Liver (tissue), 8 donors: ENCODE measurements at regions not wholly inside any gene's neighbourhood (a gene's known extent, or its start where the extent isn't known, plus 50 kb on each side); places are given as distances from the start of the nearest gene placed in this dataset.

ENCODE experiments used
- DNase-seq: peaks from one replicate; pipeline ENCODE4 v3.0.0-alpha.2; 2017; ENCODE audit warnings: low spot score
- H3K27ac ChIP-seq, 2 donors: one replicate each; pipeline ENCODE4 v1.7.0; 2013; ENCODE audit warnings: inconsistent platforms in 2 of 2, low read length in 2 of 2, control low read depth in 1 of 2, low read depth in 1 of 2, mild to moderate bottlenecking in 1 of 2
- H3K27me3 ChIP-seq, 4 donors: one replicate each; pipeline versions ENCODE4 v1.6.1 to v1.7.0; 2013; ENCODE audit warnings: low read length in 3 of 4, inconsistent platforms in 1 of 4, mild to moderate bottlenecking in 1 of 4, moderate library complexity in 1 of 4; ENCODE audit not compliant: control insufficient read depth in 4 of 4, insufficient read depth in 4 of 4
- H3K36me3 ChIP-seq, 4 donors: one replicate each; pipeline versions ENCODE4 v1.6.1 to v1.7.0; 2013; ENCODE audit warnings: low read length in 3 of 4, mild to moderate bottlenecking in 3 of 4, low read depth in 1 of 4, moderate library complexity in 1 of 4; ENCODE audit not compliant: control insufficient read depth in 4 of 4, insufficient read depth in 3 of 4
- H3K4me1 ChIP-seq, 4 donors: one replicate each; pipeline versions ENCODE4 v1.6.1 to v1.7.0; 2013; ENCODE audit warnings: low read length in 3 of 4, mild to moderate bottlenecking in 3 of 4, moderate library complexity in 1 of 4; ENCODE audit not compliant: control insufficient read depth in 4 of 4, insufficient read depth in 4 of 4
- H3K4me3 ChIP-seq, 3 donors: one replicate each; pipeline versions ENCODE4 v1.6.1 to v1.7.0; 2013; ENCODE audit warnings: low read length in 3 of 3, control low read depth in 1 of 3, low read depth in 1 of 3, mild to moderate bottlenecking in 1 of 3
- H3K9ac ChIP-seq, 2 donors: one replicate each; pipeline ENCODE4 v1.7.0; 2013; ENCODE audit warnings: low read length in 2 of 2, mild to moderate bottlenecking in 2 of 2, moderate library complexity in 2 of 2, control low read depth in 1 of 2, low read depth in 1 of 2
- H3K9me3 ChIP-seq, 4 donors: one replicate each; pipeline versions ENCODE4 v1.6.1 to v1.7.0; 2013; ENCODE audit warnings: low read length in 3 of 4; ENCODE audit not compliant: control insufficient read depth in 4 of 4
- EGR1 ChIP-seq, 2 donors: IDR thresholded peaks; 2 replicates each; pipeline ENCODE4 v1.6.1; 2016 to 2018; ENCODE audit warnings: antibody characterized with exemption in 2 of 2, low read depth in 2 of 2
- FOXA1 ChIP-seq: IDR thresholded peaks from 2 replicates; pipeline ENCODE4 v1.6.1; 2016; ENCODE audit warnings: antibody characterized with exemption
- FOXA2 ChIP-seq: IDR thresholded peaks from 2 replicates; pipeline ENCODE4 v1.6.1; 2016; ENCODE audit warnings: antibody characterized with exemption
- GABPA ChIP-seq, 2 donors: IDR thresholded peaks in 1 of 2; conservative IDR thresholded peaks in 1 of 2; 2 replicates each; pipeline ENCODE4 v1.6.1; 2016; ENCODE audit warnings: antibody characterized with exemption in 2 of 2, mild to moderate bottlenecking in 1 of 2, moderate library complexity in 1 of 2
- HNF4A ChIP-seq, 2 donors: conservative IDR thresholded peaks; 2 replicates each; pipeline ENCODE4 v1.6.1; 2016; ENCODE audit warnings: antibody characterized with exemption in 2 of 2, mild to moderate bottlenecking in 2 of 2
- HNF4G ChIP-seq: IDR thresholded peaks from 2 replicates; pipeline ENCODE4 v1.6.1; 2016; ENCODE audit warnings: antibody characterized with exemption
- JUND ChIP-seq, 2 donors: IDR thresholded peaks; 2 replicates each; pipeline ENCODE4 v1.6.1; 2016; ENCODE audit warnings: antibody characterized with exemption in 2 of 2
- NR2F2 ChIP-seq: IDR thresholded peaks from 2 replicates; pipeline ENCODE4 v1.6.1; 2016; ENCODE audit warnings: antibody characterized with exemption
- RAD21 ChIP-seq, 2 donors: IDR thresholded peaks; 2 replicates each; pipeline ENCODE4 v1.6.1; 2016; ENCODE audit warnings: antibody characterized with exemption in 2 of 2, mild to moderate bottlenecking in 2 of 2
- RXRA ChIP-seq, 2 donors: IDR thresholded peaks; 2 replicates each; pipeline ENCODE4 v1.6.1; 2017 to 2018; ENCODE audit warnings: antibody characterized with exemption in 2 of 2, mild to moderate bottlenecking in 1 of 2
- SP1 ChIP-seq: IDR thresholded peaks from 2 replicates; pipeline ENCODE4 v1.6.1; 2018; ENCODE audit warnings: antibody characterized with exemption, mild to moderate bottlenecking
- TAF1 ChIP-seq: conservative IDR thresholded peaks from 2 replicates; pipeline ENCODE4 v1.6.1; 2016; ENCODE audit warnings: antibody characterized with exemption, mild to moderate bottlenecking
- YY1 ChIP-seq: IDR thresholded peaks from 2 replicates; pipeline ENCODE4 v1.6.1; 2016; ENCODE audit warnings: antibody characterized with exemption, mild to moderate bottlenecking
- WGBS: extraction: QIAGEN DNeasy Blood & Tissue Kit; methylation state at CpG from one replicate; pipeline ENCODE4 v1.1.7; 2013; 5-methylcytosine and 5-hydroxymethylcytosine counted together
- TF ChIP-seq, protein P1 (sequence below): IDR thresholded peaks from 2 replicates; pipeline ENCODE4 v1.6.1; 2016; ENCODE audit warnings: antibody characterized with exemption, mild to moderate bottlenecking
- TF ChIP-seq, protein P2 (sequence below): fragments of 150-350 bp; IDR thresholded peaks from 2 replicates; pipeline ENCODE4 v1.5.1; 2017; ENCODE audit warnings: improper control_type of control experiment, low read depth, low read length; ENCODE audit not compliant: missing input control
- TF ChIP-seq, protein P3 (sequence below): IDR thresholded peaks from 2 replicates; pipeline ENCODE4 v1.6.1; 2016; ENCODE audit warnings: antibody characterized with exemption
- TF ChIP-seq, protein P4 (sequence below): IDR thresholded peaks from 2 replicates; pipeline ENCODE4 v1.6.1; 2016; ENCODE audit warnings: antibody characterized with exemption
- TF ChIP-seq, protein P5 (sequence below): IDR thresholded peaks from 2 replicates; pipeline ENCODE4 v1.6.1; 2016; ENCODE audit warnings: antibody characterized with exemption
- donor health status: healthy.
- donor health status: healthy.
- donor health status: healthy.
- donor health status: healthy.
- donor health status: healthy.

DNA sequence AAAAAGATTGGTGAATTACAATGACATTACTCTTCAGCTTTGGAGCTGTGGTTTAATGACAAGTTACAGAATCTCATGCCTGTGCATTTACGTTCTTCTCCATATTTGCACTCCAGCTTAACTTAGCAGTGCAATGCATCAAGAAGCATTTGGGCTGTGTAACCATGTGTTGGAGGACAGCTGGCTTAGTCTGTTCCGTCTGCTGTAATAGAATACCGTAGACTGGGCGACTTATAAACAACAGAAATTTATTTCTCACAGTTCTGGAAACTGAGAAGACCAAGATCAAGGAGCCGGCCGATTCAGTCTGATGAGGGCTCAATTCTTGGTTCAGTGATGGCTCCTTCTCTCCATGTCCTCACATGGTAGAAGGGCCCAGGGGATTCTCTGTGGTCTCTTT, 943.5 kb downstream of the BCL11B start (continued):
- TF ChIP-seq, protein P1, sequence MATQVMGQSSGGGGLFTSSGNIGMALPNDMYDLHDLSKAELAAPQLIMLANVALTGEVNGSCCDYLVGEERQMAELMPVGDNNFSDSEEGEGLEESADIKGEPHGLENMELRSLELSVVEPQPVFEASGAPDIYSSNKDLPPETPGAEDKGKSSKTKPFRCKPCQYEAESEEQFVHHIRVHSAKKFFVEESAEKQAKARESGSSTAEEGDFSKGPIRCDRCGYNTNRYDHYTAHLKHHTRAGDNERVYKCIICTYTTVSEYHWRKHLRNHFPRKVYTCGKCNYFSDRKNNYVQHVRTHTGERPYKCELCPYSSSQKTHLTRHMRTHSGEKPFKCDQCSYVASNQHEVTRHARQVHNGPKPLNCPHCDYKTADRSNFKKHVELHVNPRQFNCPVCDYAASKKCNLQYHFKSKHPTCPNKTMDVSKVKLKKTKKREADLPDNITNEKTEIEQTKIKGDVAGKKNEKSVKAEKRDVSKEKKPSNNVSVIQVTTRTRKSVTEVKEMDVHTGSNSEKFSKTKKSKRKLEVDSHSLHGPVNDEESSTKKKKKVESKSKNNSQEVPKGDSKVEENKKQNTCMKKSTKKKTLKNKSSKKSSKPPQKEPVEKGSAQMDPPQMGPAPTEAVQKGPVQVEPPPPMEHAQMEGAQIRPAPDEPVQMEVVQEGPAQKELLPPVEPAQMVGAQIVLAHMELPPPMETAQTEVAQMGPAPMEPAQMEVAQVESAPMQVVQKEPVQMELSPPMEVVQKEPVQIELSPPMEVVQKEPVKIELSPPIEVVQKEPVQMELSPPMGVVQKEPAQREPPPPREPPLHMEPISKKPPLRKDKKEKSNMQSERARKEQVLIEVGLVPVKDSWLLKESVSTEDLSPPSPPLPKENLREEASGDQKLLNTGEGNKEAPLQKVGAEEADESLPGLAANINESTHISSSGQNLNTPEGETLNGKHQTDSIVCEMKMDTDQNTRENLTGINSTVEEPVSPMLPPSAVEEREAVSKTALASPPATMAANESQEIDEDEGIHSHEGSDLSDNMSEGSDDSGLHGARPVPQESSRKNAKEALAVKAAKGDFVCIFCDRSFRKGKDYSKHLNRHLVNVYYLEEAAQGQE = no peak

DNA sequence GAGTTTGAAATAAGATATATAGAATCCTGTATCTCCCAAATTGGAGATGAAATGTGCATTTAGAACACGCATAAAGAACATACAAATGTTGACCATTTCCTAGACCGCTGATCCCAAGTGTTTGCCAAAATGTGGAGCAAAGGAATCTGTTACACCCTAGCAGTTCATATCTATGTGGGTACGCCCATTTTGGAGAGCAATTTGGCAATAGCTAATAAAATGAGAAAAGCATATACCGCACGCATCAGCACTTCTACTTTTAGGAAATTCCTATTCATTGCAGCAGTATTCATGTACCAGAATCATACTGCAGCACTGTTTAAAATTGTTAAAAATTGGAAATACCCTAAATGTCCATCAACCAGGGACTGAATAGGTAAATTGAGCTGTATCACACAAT, 937.8 kb downstream of the BCL11B start:
- Histone ChIP-seq H3K27ac (no peak overlapping the region), H3K4me1 (no peaks in the 10 kb centered on the region), H3K4me3 (no peak overlapping the region), H3K9ac (no peak overlapping the region), H3K27me3 (no peaks in the 10 kb centered on the region), H3K9me3 (no peaks in the 10 kb centered on the region), H3K36me3 (no peaks in the 10 kb centered on the region)
- TF ChIP-seq EGR1 (IDR thresholded peaks at IDR 0.05; ENCODE audit: low read depth in 2 of 2) = no peak
- TF ChIP-seq, protein P1 = no peak
- TF ChIP-seq, protein P2, sequence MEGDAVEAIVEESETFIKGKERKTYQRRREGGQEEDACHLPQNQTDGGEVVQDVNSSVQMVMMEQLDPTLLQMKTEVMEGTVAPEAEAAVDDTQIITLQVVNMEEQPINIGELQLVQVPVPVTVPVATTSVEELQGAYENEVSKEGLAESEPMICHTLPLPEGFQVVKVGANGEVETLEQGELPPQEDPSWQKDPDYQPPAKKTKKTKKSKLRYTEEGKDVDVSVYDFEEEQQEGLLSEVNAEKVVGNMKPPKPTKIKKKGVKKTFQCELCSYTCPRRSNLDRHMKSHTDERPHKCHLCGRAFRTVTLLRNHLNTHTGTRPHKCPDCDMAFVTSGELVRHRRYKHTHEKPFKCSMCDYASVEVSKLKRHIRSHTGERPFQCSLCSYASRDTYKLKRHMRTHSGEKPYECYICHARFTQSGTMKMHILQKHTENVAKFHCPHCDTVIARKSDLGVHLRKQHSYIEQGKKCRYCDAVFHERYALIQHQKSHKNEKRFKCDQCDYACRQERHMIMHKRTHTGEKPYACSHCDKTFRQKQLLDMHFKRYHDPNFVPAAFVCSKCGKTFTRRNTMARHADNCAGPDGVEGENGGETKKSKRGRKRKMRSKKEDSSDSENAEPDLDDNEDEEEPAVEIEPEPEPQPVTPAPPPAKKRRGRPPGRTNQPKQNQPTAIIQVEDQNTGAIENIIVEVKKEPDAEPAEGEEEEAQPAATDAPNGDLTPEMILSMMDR = no peak
- no peak for TF ChIP-seq RAD21 (IDR thresholded peaks at IDR 0.05)
- TF ChIP-seq GABPA (IDR thresholded peaks at IDR 0.05 in 1 of 2, conservative IDR thresholded peaks at IDR 0.05 in 1 of 2) = no peak
- no peak for TF ChIP-seq TAF1
- TF ChIP-seq, protein P3, sequence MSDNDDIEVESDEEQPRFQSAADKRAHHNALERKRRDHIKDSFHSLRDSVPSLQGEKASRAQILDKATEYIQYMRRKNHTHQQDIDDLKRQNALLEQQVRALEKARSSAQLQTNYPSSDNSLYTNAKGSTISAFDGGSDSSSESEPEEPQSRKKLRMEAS = no peak
- TF ChIP-seq HNF4A (conservative IDR thresholded peaks at IDR 0.05) = no peak
- TF ChIP-seq NR2F2 = no peak
- no peak for TF ChIP-seq HNF4G
- TF ChIP-seq JUND (IDR thresholded peaks at IDR 0.05) = no peak
- TF ChIP-seq, protein P4, sequence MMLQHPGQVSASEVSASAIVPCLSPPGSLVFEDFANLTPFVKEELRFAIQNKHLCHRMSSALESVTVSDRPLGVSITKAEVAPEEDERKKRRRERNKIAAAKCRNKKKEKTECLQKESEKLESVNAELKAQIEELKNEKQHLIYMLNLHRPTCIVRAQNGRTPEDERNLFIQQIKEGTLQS = no peak
- TF ChIP-seq FOXA1 = no peak
- no peak for TF ChIP-seq RXRA (IDR thresholded peaks at IDR 0.05)
- TF ChIP-seq SP1 = no peak
- TF ChIP-seq, protein P5, sequence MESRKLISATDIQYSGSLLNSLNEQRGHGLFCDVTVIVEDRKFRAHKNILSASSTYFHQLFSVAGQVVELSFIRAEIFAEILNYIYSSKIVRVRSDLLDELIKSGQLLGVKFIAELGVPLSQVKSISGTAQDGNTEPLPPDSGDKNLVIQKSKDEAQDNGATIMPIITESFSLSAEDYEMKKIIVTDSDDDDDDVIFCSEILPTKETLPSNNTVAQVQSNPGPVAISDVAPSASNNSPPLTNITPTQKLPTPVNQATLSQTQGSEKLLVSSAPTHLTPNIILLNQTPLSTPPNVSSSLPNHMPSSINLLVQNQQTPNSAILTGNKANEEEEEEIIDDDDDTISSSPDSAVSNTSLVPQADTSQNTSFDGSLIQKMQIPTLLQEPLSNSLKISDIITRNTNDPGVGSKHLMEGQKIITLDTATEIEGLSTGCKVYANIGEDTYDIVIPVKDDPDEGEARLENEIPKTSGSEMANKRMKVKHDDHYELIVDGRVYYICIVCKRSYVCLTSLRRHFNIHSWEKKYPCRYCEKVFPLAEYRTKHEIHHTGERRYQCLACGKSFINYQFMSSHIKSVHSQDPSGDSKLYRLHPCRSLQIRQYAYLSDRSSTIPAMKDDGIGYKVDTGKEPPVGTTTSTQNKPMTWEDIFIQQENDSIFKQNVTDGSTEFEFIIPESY = no peak
- TF ChIP-seq FOXA2 = no peak
- TF ChIP-seq YY1 = no peak
- no peak for DNase-seq
- 83% methylated on average over 5 of the region's 5 CpGs for WGBS
